GM10248 (cell line): ENCODE measurements at regions not wholly inside any gene's neighbourhood (a gene's known extent, or its start where the extent isn't known, plus 50 kb on each side); places are given as distances from the start of the nearest gene placed in this dataset.

Experiments used
- CTCF ChIA-PET: fragments of 300-600 bp; sonication (Branson Sonifier 250); formaldehyde crosslinking; extraction: SDS; loops from one replicate; lab custom pipeline; 2021; ENCODE audit warnings: antibody characterized with exemption; lab: Yijun Ruan, JAX
- POLR2A ChIA-PET: fragments of 350-650 bp; sonication (Branson Sonifier 250); formaldehyde crosslinking; extraction: SDS; loops from one replicate; lab custom pipeline; 2020; ENCODE audit warnings: antibody characterized with exemption; lab: Yijun Ruan, JAX
- DNase-seq: peaks from one replicate; pipeline ENCODE4 v3.0.0; 2012; ENCODE audit errors: extremely low spot score
- TF ChIP-seq, protein P1 (sequence below): IDR thresholded peaks from 2 replicates; pipeline ENCODE4 v1.5.1; 2012; ENCODE audit warnings: mild to moderate bottlenecking, low read depth; ENCODE audit errors: extremely low read depth, missing control alignments, control extremely low read depth

GRCh38 chr5:156149213-156149612 lies 177.8 kb upstream of the SGCD start:
- ChIA-PET POLR2A (no interaction called here), CTCF (interaction anchor here (1.8 to 2.0 kb wide), 2 partner anchors 10 to 12 kb away, joined by 4 read pairs; no protein-coding TSS in a partner anchor)
- TF ChIP-seq, protein P1, sequence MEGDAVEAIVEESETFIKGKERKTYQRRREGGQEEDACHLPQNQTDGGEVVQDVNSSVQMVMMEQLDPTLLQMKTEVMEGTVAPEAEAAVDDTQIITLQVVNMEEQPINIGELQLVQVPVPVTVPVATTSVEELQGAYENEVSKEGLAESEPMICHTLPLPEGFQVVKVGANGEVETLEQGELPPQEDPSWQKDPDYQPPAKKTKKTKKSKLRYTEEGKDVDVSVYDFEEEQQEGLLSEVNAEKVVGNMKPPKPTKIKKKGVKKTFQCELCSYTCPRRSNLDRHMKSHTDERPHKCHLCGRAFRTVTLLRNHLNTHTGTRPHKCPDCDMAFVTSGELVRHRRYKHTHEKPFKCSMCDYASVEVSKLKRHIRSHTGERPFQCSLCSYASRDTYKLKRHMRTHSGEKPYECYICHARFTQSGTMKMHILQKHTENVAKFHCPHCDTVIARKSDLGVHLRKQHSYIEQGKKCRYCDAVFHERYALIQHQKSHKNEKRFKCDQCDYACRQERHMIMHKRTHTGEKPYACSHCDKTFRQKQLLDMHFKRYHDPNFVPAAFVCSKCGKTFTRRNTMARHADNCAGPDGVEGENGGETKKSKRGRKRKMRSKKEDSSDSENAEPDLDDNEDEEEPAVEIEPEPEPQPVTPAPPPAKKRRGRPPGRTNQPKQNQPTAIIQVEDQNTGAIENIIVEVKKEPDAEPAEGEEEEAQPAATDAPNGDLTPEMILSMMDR: no peak
- DNase-seq: no peak

DNA sequence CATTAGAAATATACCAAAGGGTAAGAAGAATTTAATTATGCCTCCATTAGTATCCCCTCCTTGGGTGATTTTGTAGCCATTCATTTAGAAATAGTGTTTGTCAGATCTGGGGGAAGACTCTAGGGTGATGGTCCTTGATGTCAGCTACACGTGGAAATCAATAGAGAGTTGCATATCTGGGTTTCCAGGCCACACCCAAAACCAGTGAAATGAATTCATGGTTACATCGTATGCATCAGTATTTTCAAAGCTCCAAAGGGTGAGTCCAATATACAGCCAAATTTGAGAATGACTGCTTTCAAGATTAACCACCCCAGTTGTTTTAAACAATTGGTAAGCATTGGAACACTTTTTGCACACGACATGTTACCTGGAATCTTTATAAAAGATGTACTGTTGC lies 173.4 kb upstream of the SGCD start:
- ChIA-PET POLR2A (no interaction called here), CTCF (interaction anchor here (1.1 kb wide), 1 partner anchor 14 kb away, joined by 4 read pairs; no protein-coding TSS in a partner anchor)
- TF ChIP-seq, protein P1: no peak
- no peak for DNase-seq

GRCh38 chr5:156154757-156155156 lies 172.2 kb upstream of the SGCD start:
- ChIA-PET CTCF (interaction anchor here (1.1 to 1.3 kb wide), 2 partner anchors 12 to 22 kb away, joined by 3 to 4 read pairs; no protein-coding TSS in a partner anchor), POLR2A (no interaction called here)
- no peak for DNase-seq
- TF ChIP-seq, protein P1: no peak

DNA sequence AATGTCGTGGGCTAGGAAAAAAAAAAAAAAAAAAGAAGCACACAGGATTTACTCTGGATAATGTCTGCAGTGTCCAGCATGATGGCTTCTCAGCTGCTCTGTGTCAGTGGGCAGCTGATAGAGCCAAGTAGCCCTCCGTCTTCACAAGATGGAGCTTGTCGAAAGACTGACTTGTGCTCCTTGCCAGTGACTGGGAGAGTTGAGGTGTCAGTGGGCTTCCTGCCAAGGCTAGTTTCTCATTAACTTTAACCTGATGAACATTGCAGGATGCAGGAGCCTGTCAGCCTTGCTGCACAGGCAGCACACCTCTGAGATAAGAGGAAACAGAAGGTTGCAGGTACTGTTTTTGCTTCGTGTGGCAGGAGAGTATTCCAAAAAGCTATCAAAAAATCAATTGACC lies 171.4 kb upstream of the SGCD start:
- DNase-seq: no peak
- ChIA-PET POLR2A (no interaction called here), CTCF (interaction anchor here (1.3 kb wide), 1 partner anchor 23 kb away, joined by 3 read pairs; no protein-coding TSS in a partner anchor)
- TF ChIP-seq, protein P1: no peak

GRCh38 chr5:156164306-156164705 lies 162.7 kb upstream of the SGCD start:
- DNase-seq: no peak
- ChIA-PET POLR2A (no interaction called here), CTCF (interaction anchor here (1.2 kb wide), 1 partner anchor 15 kb away, joined by 3 read pairs; no protein-coding TSS in a partner anchor)

DNA sequence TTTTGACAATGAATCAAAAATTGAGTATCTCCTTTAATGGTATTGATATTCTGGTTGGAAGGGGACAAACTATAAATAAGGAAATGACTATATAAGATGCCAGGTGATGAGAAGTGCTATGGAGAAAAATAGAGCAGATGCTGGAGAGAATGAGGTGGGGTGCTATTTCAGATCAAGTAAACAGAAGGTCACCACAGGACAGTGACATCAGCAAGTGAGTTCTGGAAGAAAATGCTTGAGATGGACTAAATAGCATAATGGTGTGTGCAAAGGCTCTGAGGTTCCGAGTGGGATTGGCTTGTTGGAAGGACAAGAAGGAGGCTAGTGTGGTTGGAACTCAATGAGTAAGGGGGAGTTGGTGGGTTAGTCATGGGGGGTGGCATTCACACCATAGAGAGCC lies 157.5 kb upstream of the SGCD start:
- TF ChIP-seq, protein P1: no peak
- ChIA-PET POLR2A (no interaction called here), CTCF (no interaction called here)
- no peak for DNase-seq

More at GRCh38 chr5:156164306-156164705, 162.7 kb upstream of the SGCD start:
- TF ChIP-seq, protein P1: no peak
